ENCODE measurements at regions not wholly inside any gene's neighbourhood (a gene's known extent, or its start where the extent isn't known, plus 50 kb on each side); places are given as distances from the start of the nearest gene placed in this dataset.

- Histone ChIP-seq H3K4me3 (no peak overlapping the region), H3K9me3 (no peaks in the 10 kb centered on the region), H3K27me3 (no peaks in the 10 kb centered on the region), H3K4me1 (no peaks in the 10 kb centered on the region), H3K27ac (no peak overlapping the region), H3K36me3 (no peaks in the 10 kb centered on the region)
- intact Hi-C loops (cut with DNase I; ENCODE audit: low total_unique reads), result no loop called here
- no peak for TF ChIP-seq POLR2A (IDR thresholded peaks at IDR 0.05)
- no peak for TF ChIP-seq CTCF (IDR thresholded peaks at IDR 0.05)
- no peak for DNase-seq
These were observed 88.8 kb downstream of the CHST1 start for GRCh38 chr11:45576461-45577215.

- intact Hi-C loops (cut with DNase I; ENCODE audit: low total_unique reads), result no loop called here
- H3K9me3 ChIP-seq, result no peaks in the 10 kb centered on the region
- H3K4me3 ChIP-seq, result no peak overlapping the region
- no peak for TF ChIP-seq CTCF (IDR thresholded peaks at IDR 0.05)
- no peak for TF ChIP-seq POLR2A (IDR thresholded peaks at IDR 0.05)
- no peaks in the 10 kb centered on the region for H3K36me3 ChIP-seq
- DNase-seq, result no peak
- no peaks in the 10 kb centered on the region for H3K27me3 ChIP-seq
- no peak overlapping the region for H3K27ac ChIP-seq
- H3K4me1 ChIP-seq, result no peaks in the 10 kb centered on the region
These were observed 91.7 kb downstream of the CHST1 start for GRCh38 chr11:45573728-45574127.

GRCh38 chr11:45572354-45573123 is 92.9 kb downstream of the CHST1 start:
- no peak overlapping the region for H3K27ac ChIP-seq
- TF ChIP-seq POLR2A (IDR thresholded peaks at IDR 0.05), result no peak
- TF ChIP-seq CTCF (IDR thresholded peaks at IDR 0.05), result no peak
- H3K27me3 ChIP-seq, result no peaks in the 10 kb centered on the region
- no peaks in the 10 kb centered on the region for H3K36me3 ChIP-seq
- intact Hi-C loops (cut with DNase I; ENCODE audit: low total_unique reads), result no loop called here
- no peaks in the 10 kb centered on the region for H3K4me1 ChIP-seq
- no peaks in the 10 kb centered on the region for H3K9me3 ChIP-seq
- no peak for DNase-seq
- H3K4me3 ChIP-seq, result no peak overlapping the region

- TF ChIP-seq CTCF (IDR thresholded peaks at IDR 0.05) (no peak), POLR2A (IDR thresholded peaks at IDR 0.05) (no peak)
- no peak for DNase-seq
- Histone ChIP-seq H3K4me1 (no peaks in the 10 kb centered on the region), H3K4me3 (no peak overlapping the region), H3K27me3 (no peaks in the 10 kb centered on the region), H3K27ac (no peak overlapping the region), H3K36me3 (no peaks in the 10 kb centered on the region), H3K9me3 (no peaks in the 10 kb centered on the region)
- intact Hi-C loops (cut with DNase I; ENCODE audit: low total_unique reads), result no loop called here
These were observed 95.6 kb downstream of the CHST1 start for GRCh38 chr11:45569776-45570175.

- no peaks in the 10 kb centered on the region for H3K9me3 ChIP-seq
- no peaks in the 10 kb centered on the region for H3K4me1 ChIP-seq
- no peak overlapping the region for H3K27ac ChIP-seq
- intact Hi-C loops (cut with DNase I; ENCODE audit: low total_unique reads), result no loop called here
- H3K4me3 ChIP-seq, result no peak overlapping the region
- TF ChIP-seq POLR2A (IDR thresholded peaks at IDR 0.05) (no peak), CTCF (IDR thresholded peaks at IDR 0.05) (no peak)
- no peaks in the 10 kb centered on the region for H3K36me3 ChIP-seq
- no peaks in the 10 kb centered on the region for H3K27me3 ChIP-seq
- no peak for DNase-seq
These were observed 97.4 kb downstream of the CHST1 start for GRCh38 chr11:45568049-45568448.

Data from uterus (tissue), 3 donors.